Gastroesophageal sphincter (tissue), 3 donors: ENCODE measurements at regions not wholly inside any gene's neighbourhood (a gene's known extent, or its start where the extent isn't known, plus 50 kb on each side); places are given as distances from the start of the nearest gene placed in this dataset.
"Not testable (repeated sequence)": the region's sequence is repeated elsewhere in the genome, so short reads cannot be mapped to it uniquely, and the experiment has no call there.

Source experiments
- CTCF ChIP-seq, 4 experiments: fragments of 200-600 bp in 2 of 4; fragments of 450-650 bp in 2 of 4; sonication (generic) in 1 of 4; IDR thresholded peaks; one replicate each; pipeline ENCODE4 v1.5.1; 2017 to 2019; ENCODE audit warnings: antibody characterized with exemption in 4 of 4, mild to moderate bottlenecking in 2 of 4, moderate library complexity in 2 of 4
- EP300 ChIP-seq: sonication (generic); formaldehyde crosslinking; IDR thresholded peaks from one replicate; pipeline ENCODE4 v1.6.1; 2017; ENCODE audit warnings: antibody characterized with exemption, mild to moderate bottlenecking
- POLR2A ChIP-seq, 2 donors: fragments of 450-650 bp; IDR thresholded peaks; one replicate each; pipeline ENCODE4 v1.6.1; 2017; ENCODE audit warnings: antibody characterized with exemption in 2 of 2, mild to moderate bottlenecking in 2 of 2, moderate library complexity in 1 of 2

- not testable (repeated sequence) for TF ChIP-seq CTCF (IDR thresholded peaks at IDR 0.05); EP300; POLR2A (IDR thresholded peaks at IDR 0.05)
These were observed 684.4 kb upstream of the GOLIM4 start for GRCh38 chr3:168779970-168780645.
